ENCODE measurements at regions not wholly inside any gene's neighbourhood (a gene's known extent, or its start where the extent isn't known, plus 50 kb on each side); places are given as distances from the start of the nearest gene placed in this dataset.

DNA sequence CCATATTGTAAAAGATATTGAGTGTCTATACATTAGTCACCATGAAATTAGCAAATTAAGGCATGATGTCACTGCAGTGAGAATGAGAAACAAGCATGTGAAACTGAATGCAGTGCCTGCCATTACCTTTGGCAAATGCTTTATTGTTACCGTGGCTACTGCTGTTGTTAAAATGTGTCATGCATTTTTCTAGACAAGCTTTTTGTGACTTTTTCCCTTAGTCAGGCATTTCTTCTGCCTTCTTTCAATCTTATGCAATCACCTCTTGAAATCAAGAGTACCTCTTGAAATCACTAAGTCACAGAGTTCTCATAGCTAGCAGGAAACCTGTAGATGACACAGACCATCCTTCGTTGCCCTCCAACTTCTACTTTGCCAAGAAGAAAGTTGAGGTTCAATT is 461.7 kb upstream of the TENM4 start:
- Histone ChIP-seq H3K23ac (ENCODE audit: insufficient read length) (no peak overlapping the region), H3K4me1 (replicated peaks in 1 of 4; ENCODE audit: control insufficient read depth in 3 of 4, insufficient read depth in 4 of 4, low read length in 3 of 4) (no peaks in the 10 kb centered on the region; a peak in 1 of 7 replicates), H3K18ac (ENCODE audit: extremely low read depth, low read length) (no peak overlapping the region), H3K4me2 (ENCODE audit: insufficient read depth in 1 of 2, low read depth in 2 of 2, low read length in 2 of 2) (no peak overlapping the region), H3K79me1 (ENCODE audit: low read depth, low read length) (no peaks in the 10 kb centered on the region), H3K4me3 (ENCODE audit: extremely low read depth in 1 of 4, insufficient read depth in 2 of 4, low read depth in 3 of 4, low read length in 4 of 4) (no peak overlapping the region), H2AK5ac (ENCODE audit: low read depth, low read length) (no peak overlapping the region), H4K91ac (replicated peaks; ENCODE audit: insufficient read length, low read length) (no peak overlapping the region), H4K20me1 (replicated peaks in 1 of 2; ENCODE audit: control insufficient read depth in 1 of 2, insufficient read depth in 2 of 2, low read length in 2 of 2) (no peaks in the 10 kb centered on the region), H3K14ac (ENCODE audit: insufficient read length) (no peak overlapping the region), H2BK120ac (replicated peaks; ENCODE audit: low read depth, low read length) (no peak overlapping the region), H3K27ac (ENCODE audit: low read depth, low read length) (no peak overlapping the region), H4K8ac (ENCODE audit: extremely low read depth, insufficient read depth, low read length) (no peak overlapping the region), H2BK15ac (ENCODE audit: low read length) (no peak overlapping the region), H3K27me3 (replicated peaks in 1 of 4; ENCODE audit: control insufficient read depth in 3 of 4, extremely low read depth in 1 of 4, insufficient read depth in 3 of 4, low read length in 3 of 4) (no peaks in the 10 kb centered on the region), H4K5ac (ENCODE audit: insufficient read length, low read depth, low read length) (no peak overlapping the region), H2BK20ac (ENCODE audit: low read length) (no peak overlapping the region), H2BK12ac (ENCODE audit: low read depth, low read length) (no peak overlapping the region), H3K79me2 (ENCODE audit: control insufficient read depth in 1 of 2, insufficient read depth in 2 of 2, low read length in 2 of 2) (no peaks in the 10 kb centered on the region), H3K36me3 (ENCODE audit: control insufficient read depth in 2 of 4, insufficient read depth in 4 of 4, low read length in 3 of 4) (no peaks in the 10 kb centered on the region), H3K23me2 (ENCODE audit: low read depth, low read length) (no peaks in the 10 kb centered on the region), H3K9ac (replicated peaks in 1 of 4; ENCODE audit: extremely low read depth in 1 of 4, low read depth in 3 of 4, low read length in 3 of 4) (no peak overlapping the region), H3K4ac (replicated peaks; ENCODE audit: insufficient read length, low read depth, low read length) (no peak overlapping the region), H2AFZ (ENCODE audit: low read length) (no peak overlapping the region), H2BK5ac (ENCODE audit: low read depth, low read length) (no peak overlapping the region), H3K9me3 (ENCODE audit: insufficient read depth in 2 of 2, low read depth in 1 of 2, low read length in 1 of 2) (no peaks in the 10 kb centered on the region), H3K56ac (replicated peaks; ENCODE audit: insufficient read length, low read depth, low read length) (no peak overlapping the region)
- no peak for TF ChIP-seq JUN (IDR thresholded peaks at IDR 0.05; ENCODE audit: low read depth, low read length)
- TF ChIP-seq CBX5 (IDR thresholded peaks at IDR 0.05; ENCODE audit: low read depth, low read length) = no peak
- no peak for TF ChIP-seq POLR2A (IDR thresholded peaks at IDR 0.05; ENCODE audit: control extremely low read depth in 1 of 2, low read depth in 2 of 2, low read length in 2 of 2)
- no peak for TF ChIP-seq MAFK (IDR thresholded peaks at IDR 0.05; ENCODE audit: low read depth, low read length)
- CTCF ChIA-PET (ENCODE audit: partially characterized antibody) = no interaction called here
- FAIRE-seq = no peak
- WGBS, 2 experiments (ENCODE audit: extremely low coverage in 1 of 2, insufficient coverage in 1 of 2, insufficient read length in 1 of 2, insufficient replicate concordance in 2 of 2, low coverage in 1 of 2, low lambda C conversion rate in 2 of 2, missing lambda C conversion rate in 1 of 2) = 94% methylated on average over 2 of the region's 2 CpGs; no CpG with 5 or more reads in 1 of the 2 experiments
- no peak for DNase-seq (ENCODE audit: low read depth in 1 of 2, low spot score in 2 of 2)
- POLR2A ChIA-PET (ENCODE audit: partially characterized antibody) = interaction anchor here (0.8 kb wide), 1 partner anchor 43 kb away, joined by 3 read pairs; no protein-coding TSS in a partner anchor

Measured in H1 (cell line).